H7 (cell line): ENCODE measurements at regions not wholly inside any gene's neighbourhood (a gene's known extent, or its start where the extent isn't known, plus 50 kb on each side); places are given as distances from the start of the nearest gene placed in this dataset.

Experiments used
- DNase-seq: peaks from one replicate; pipeline ENCODE4 v3.0.0; 2012
- H3K27me3 ChIP-seq: 2 replicates; pipeline ENCODE4 v1.6.0; 2011; ENCODE audit warnings: mild to moderate bottlenecking, low read length; ENCODE audit not compliant: control insufficient read depth, insufficient read depth
- H3K36me3 ChIP-seq: replicated peaks from 2 replicates; pipeline ENCODE4 v1.5.1; 2011; ENCODE audit warnings: low read length; ENCODE audit not compliant: control insufficient read depth, insufficient read depth
- H3K4me3 ChIP-seq: 2 replicates; pipeline ENCODE4 v1.5.1; 2011; ENCODE audit warnings: low read depth, mild to moderate bottlenecking, control low read depth, low read length, moderate library complexity; ENCODE audit not compliant: insufficient read depth

- H3K27me3 ChIP-seq = no peaks in the 10 kb centered on the region
- no peaks in the 10 kb centered on the region for H3K36me3 ChIP-seq
- H3K4me3 ChIP-seq = no peak overlapping the region
- DNase-seq = no peak
Observed at GRCh38 chr17:77873500-77874302, 84.8 kb upstream of the TNRC6C start.

- H3K27me3 ChIP-seq = no peaks in the 10 kb centered on the region
- no peak overlapping the region for H3K4me3 ChIP-seq
- DNase-seq = peak; percentile 40
- no peaks in the 10 kb centered on the region for H3K36me3 ChIP-seq
Observed at GRCh38 chr17:77874303-77875050, 84.0 kb upstream of the TNRC6C start.

GRCh38 chr17:77875051-77875780, 83.3 kb upstream of the TNRC6C start:
- no peaks in the 10 kb centered on the region for H3K27me3 ChIP-seq
- DNase-seq = no peak
- no peak overlapping the region for H3K4me3 ChIP-seq
- no peaks in the 10 kb centered on the region for H3K36me3 ChIP-seq

GRCh38 chr17:77875881-77876509, 82.5 kb upstream of the TNRC6C start:
- no peak for DNase-seq
- Histone ChIP-seq H3K27me3 (no peaks in the 10 kb centered on the region), H3K4me3 (no peak overlapping the region), H3K36me3 (no peaks in the 10 kb centered on the region)

- no peak for DNase-seq
- Histone ChIP-seq H3K36me3 (no peaks in the 10 kb centered on the region), H3K4me3 (no peak overlapping the region), H3K27me3 (no peaks in the 10 kb centered on the region)
Observed at GRCh38 chr17:77877036-77877435, 81.5 kb upstream of the TNRC6C start.

- no peaks in the 10 kb centered on the region for H3K27me3 ChIP-seq
- no peak overlapping the region for H3K4me3 ChIP-seq
- no peaks in the 10 kb centered on the region for H3K36me3 ChIP-seq
- DNase-seq = no peak
Observed at GRCh38 chr17:77877646-77878355, 80.7 kb upstream of the TNRC6C start.

- Histone ChIP-seq H3K27me3 (no peaks in the 10 kb centered on the region), H3K36me3 (no peaks in the 10 kb centered on the region), H3K4me3 (no peak overlapping the region)
- DNase-seq = peak; percentile 51
Observed at GRCh38 chr17:77879226-77879895, 79.1 kb upstream of the TNRC6C start.

GRCh38 chr17:77879896-77880280, 78.6 kb upstream of the TNRC6C start:
- H3K4me3 ChIP-seq = no peak overlapping the region
- no peaks in the 10 kb centered on the region for H3K36me3 ChIP-seq
- DNase-seq = no peak
- no peaks in the 10 kb centered on the region for H3K27me3 ChIP-seq

- peak; percentile 43 for DNase-seq
- H3K27me3 ChIP-seq = no peaks in the 10 kb centered on the region
- H3K4me3 ChIP-seq = no peak overlapping the region
- no peaks in the 10 kb centered on the region for H3K36me3 ChIP-seq
Observed at GRCh38 chr17:77880711-77881450, 77.6 kb upstream of the TNRC6C start.

- Histone ChIP-seq H3K27me3 (no peaks in the 10 kb centered on the region), H3K4me3 (no peak overlapping the region), H3K36me3 (no peaks in the 10 kb centered on the region)
- DNase-seq = peak; percentile 75
Observed at GRCh38 chr17:77881545-77881944, 77.0 kb upstream of the TNRC6C start.

- no peak overlapping the region for H3K4me3 ChIP-seq
- H3K27me3 ChIP-seq = no peaks in the 10 kb centered on the region; the same call in 1 of the 2 replicates
- no peaks in the 10 kb centered on the region for H3K36me3 ChIP-seq
- no peak for DNase-seq
Observed at GRCh38 chr17:77882040-77882439, 76.5 kb upstream of the TNRC6C start.

- Histone ChIP-seq H3K4me3 (no peak overlapping the region), H3K36me3 (no peaks in the 10 kb centered on the region), H3K27me3 (no peaks in the 10 kb centered on the region; the same call in 1 of the 2 replicates)
- peak; percentile 61 for DNase-seq
Observed at GRCh38 chr17:77882481-77883212, 75.9 kb upstream of the TNRC6C start.
